Tibial nerve (tissue), 4 donors: ENCODE measurements at regions not wholly inside any gene's neighbourhood (a gene's known extent, or its start where the extent isn't known, plus 50 kb on each side); places are given as distances from the start of the nearest gene placed in this dataset.
A peak's percentile ranks its signal among the peaks of the same experiment; 100 is the strongest.

ENCODE experiments used
- DNase-seq, 2 donors: peaks; one replicate each; pipeline ENCODE4 v3.0.0-alpha.2; 2019; ENCODE audit warnings: low spot score in 2 of 2
- H3K27ac ChIP-seq, 4 donors: fragments of 200-600 bp; sonication (generic) in 3 of 4; one replicate each; pipeline ENCODE4 v1.5.1; 2017 to 2019; ENCODE audit warnings: mild to moderate bottlenecking in 1 of 4
- H3K27me3 ChIP-seq, 2 donors: fragments of 200-600 bp; sonication (generic) in 1 of 2; one replicate each; pipeline versions ENCODE4 v1.5.1 to v1.6.0; 2017 to 2019
- H3K36me3 ChIP-seq, 3 donors: fragments of 200-600 bp; sonication (generic); one replicate each; pipeline ENCODE4 v1.5.1; 2018 to 2019
- H3K4me1 ChIP-seq, 4 donors: fragments of 200-600 bp; sonication (generic) in 3 of 4; one replicate each; pipeline ENCODE4 v1.5.1; 2017 to 2019
- H3K4me3 ChIP-seq, 4 donors: fragments of 200-600 bp; sonication (generic) in 3 of 4; one replicate each; pipeline ENCODE4 v1.5.1; 2017 to 2019; ENCODE audit warnings: mild to moderate bottlenecking in 1 of 4, moderate library complexity in 1 of 4
- H3K9me3 ChIP-seq, 4 donors: fragments of 200-600 bp; sonication (generic) in 3 of 4; one replicate each; pipeline ENCODE4 v1.5.1; 2017 to 2019
- EP300 ChIP-seq, 2 donors: sonication (generic); formaldehyde crosslinking; IDR thresholded peaks; one replicate each; pipeline ENCODE4 v1.6.1; 2017; ENCODE audit warnings: antibody characterized with exemption in 2 of 2, mild to moderate bottlenecking in 1 of 2
- POLR2A ChIP-seq, 2 donors: fragments of 450-650 bp; IDR thresholded peaks; one replicate each; pipeline ENCODE4 v1.6.1; 2017; ENCODE audit warnings: antibody characterized with exemption in 2 of 2, mild to moderate bottlenecking in 2 of 2, moderate library complexity in 2 of 2
- WGBS, 2 donors: methylation state at CpG; one replicate each; pipeline ENCODE4 v1.1.5; 2018; 5-methylcytosine and 5-hydroxymethylcytosine counted together
- TF ChIP-seq, protein P1 (sequence below), 5 experiments: fragments of 200-600 bp in 3 of 5; fragments of 450-650 bp in 2 of 5; sonication (generic) in 3 of 5; IDR thresholded peaks; one replicate each; pipeline ENCODE4 v1.5.1; 2016 to 2019; ENCODE audit warnings: antibody characterized with exemption in 5 of 5, mild to moderate bottlenecking in 3 of 5, moderate library complexity in 2 of 5

DNA sequence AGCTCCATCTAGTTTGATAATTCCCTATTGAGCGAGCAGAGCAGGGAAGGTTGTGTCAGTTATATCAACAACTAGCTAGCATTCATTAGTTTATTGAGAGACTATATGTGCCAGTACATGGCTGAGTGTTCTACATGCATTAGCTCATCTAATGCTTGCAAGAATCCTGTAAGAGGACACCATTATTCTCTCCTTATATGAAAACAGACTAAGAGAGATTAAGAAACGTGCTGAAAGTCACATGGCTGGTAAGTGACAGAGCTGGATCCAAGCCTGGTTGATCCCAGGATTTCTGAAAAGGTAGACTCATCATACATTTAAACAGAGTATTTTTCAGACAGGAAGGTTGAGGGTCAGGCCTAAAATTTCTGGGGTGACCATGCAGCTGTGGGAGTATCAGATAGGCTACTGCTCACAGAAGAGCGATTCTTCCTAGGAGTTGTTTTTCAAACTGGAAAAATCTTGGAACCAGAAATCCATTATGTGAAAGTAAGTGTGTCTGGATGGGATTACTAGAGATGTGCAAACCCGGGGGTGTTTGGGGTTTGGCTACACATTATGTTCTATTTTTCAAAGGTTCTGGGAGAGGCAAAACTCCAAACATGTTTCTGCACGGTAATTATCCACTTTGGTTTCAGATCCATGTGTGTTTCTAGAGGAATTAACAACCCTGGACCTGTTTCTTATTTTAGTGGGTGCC is 213.3 kb downstream of the FAM76B start:
- peak overlapping the region in 2 of 4 donors; percentile 66 to 83 for H3K27ac ChIP-seq
- TF ChIP-seq, protein P1, sequence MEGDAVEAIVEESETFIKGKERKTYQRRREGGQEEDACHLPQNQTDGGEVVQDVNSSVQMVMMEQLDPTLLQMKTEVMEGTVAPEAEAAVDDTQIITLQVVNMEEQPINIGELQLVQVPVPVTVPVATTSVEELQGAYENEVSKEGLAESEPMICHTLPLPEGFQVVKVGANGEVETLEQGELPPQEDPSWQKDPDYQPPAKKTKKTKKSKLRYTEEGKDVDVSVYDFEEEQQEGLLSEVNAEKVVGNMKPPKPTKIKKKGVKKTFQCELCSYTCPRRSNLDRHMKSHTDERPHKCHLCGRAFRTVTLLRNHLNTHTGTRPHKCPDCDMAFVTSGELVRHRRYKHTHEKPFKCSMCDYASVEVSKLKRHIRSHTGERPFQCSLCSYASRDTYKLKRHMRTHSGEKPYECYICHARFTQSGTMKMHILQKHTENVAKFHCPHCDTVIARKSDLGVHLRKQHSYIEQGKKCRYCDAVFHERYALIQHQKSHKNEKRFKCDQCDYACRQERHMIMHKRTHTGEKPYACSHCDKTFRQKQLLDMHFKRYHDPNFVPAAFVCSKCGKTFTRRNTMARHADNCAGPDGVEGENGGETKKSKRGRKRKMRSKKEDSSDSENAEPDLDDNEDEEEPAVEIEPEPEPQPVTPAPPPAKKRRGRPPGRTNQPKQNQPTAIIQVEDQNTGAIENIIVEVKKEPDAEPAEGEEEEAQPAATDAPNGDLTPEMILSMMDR (IDR thresholded peaks at IDR 0.05): no peak
- TF ChIP-seq POLR2A (IDR thresholded peaks at IDR 0.05) (no peak), EP300 (IDR thresholded peaks at IDR 0.05) (no peak)
- H3K4me1 ChIP-seq: peaks cover 0 to 42% (median 14%) of the 10 kb centered on the region in 4 donors
- WGBS, 2 donors: 38 to 50% methylated on average over 5 of the region's 5 CpGs
- no peaks in the 10 kb centered on the region for H3K27me3 ChIP-seq
- H3K9me3 ChIP-seq: no peaks in the 10 kb centered on the region
- no peak overlapping the region for H3K4me3 ChIP-seq
- no peaks in the 10 kb centered on the region for H3K36me3 ChIP-seq
- DNase-seq: no peak

DNA sequence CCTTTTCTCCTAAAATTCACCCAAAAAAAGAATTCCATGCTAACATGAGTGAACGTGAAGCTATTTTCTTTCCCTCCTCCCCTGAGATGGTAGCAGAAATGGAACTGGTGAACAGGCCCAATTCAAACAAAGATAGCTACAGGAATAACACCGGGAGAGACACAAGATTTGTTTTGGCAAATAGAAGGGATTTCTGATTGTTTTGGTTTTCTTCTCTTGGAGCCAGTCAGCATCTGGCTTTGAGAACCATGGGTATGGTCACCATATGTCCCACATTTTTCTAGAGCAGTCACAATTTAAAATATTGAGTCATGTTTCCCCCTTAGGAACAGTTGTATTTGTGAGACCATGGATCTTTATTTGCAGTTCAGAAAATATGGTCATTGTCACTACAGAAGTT is 214.1 kb downstream of the FAM76B start:
- 31 to 54% methylated on average over 2 of the region's 2 CpGs for WGBS, 2 donors
- peak overlapping the region in 2 of 4 donors; percentile 66 to 83 for H3K27ac ChIP-seq
- no peak overlapping the region for H3K4me3 ChIP-seq
- TF ChIP-seq EP300 (IDR thresholded peaks at IDR 0.05) (no peak), POLR2A (IDR thresholded peaks at IDR 0.05) (no peak)
- TF ChIP-seq, protein P1 (IDR thresholded peaks at IDR 0.05): no peak
- H3K9me3 ChIP-seq: no peaks in the 10 kb centered on the region
- no peak for DNase-seq
- no peaks in the 10 kb centered on the region for H3K36me3 ChIP-seq
- peaks cover 0 to 50% (median 14%) of the 10 kb centered on the region in 4 donors for H3K4me1 ChIP-seq
- no peaks in the 10 kb centered on the region for H3K27me3 ChIP-seq

DNA sequence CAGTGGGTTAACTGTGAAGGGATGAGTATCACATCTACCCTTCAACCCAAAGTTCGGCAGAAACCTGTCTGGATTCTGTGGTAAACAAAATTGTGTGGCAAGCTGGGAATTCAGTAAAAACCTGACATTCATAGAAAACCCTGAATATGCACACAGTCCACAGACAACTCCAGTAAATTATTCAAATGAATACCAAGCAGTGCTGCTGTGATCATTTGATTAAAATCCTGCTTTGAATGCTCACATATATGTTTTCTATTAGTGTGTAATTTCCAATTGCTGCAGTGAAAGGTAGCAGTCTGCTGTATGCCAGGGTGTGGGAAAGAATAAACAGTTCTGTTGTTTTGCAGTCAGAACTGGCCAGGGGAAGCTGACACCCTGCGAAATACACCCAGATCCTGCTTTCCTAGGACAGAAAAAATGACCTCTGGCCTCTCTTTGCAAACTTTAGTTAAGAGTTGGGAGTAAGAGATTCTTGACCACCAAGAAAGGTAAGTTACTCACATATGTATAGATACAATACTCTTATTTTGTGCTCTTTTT is 217.8 kb downstream of the FAM76B start:
- Histone ChIP-seq H3K36me3 (no peaks in the 10 kb centered on the region), H3K27ac (peak overlapping the region in 2 of 4 donors; percentile 18 to 35), H3K27me3 (no peaks in the 10 kb centered on the region), H3K4me3 (no peak overlapping the region), H3K4me1 (peaks cover 0 to 53% (median 17%) of the 10 kb centered on the region in 4 donors), H3K9me3 (no peaks in the 10 kb centered on the region)
- DNase-seq: no peak
- no peak for TF ChIP-seq EP300 (IDR thresholded peaks at IDR 0.05)
- TF ChIP-seq, protein P1 (IDR thresholded peaks at IDR 0.05): no peak
- WGBS, 2 donors: 62 to 69% methylated on average over 2 of the region's 2 CpGs

DNA sequence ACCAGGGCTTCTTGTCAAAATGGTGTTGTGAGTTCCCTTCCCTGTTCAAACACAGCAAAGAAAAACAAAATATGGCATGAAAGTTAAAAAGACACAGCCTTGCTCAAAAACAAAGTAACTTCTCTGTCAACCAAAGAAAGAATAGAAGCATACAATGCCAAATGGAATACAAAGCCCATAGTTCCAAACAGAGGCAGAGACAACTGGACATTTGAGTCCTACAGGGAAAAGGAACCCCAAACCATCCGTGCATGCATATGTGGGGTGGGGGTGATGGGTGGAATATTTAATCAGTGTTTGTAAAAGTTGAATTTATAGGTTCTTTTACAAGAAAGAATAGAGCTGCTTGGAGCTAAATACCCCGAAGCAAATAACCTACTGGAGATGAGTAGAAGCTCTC is 218.7 kb downstream of the FAM76B start:
- no peaks in the 10 kb centered on the region for H3K27me3 ChIP-seq
- WGBS, 2 donors: 38 to 59% methylated on average over 2 of the region's 2 CpGs
- H3K36me3 ChIP-seq: no peaks in the 10 kb centered on the region
- no peak for TF ChIP-seq POLR2A (IDR thresholded peaks at IDR 0.05)
- TF ChIP-seq, protein P1 (IDR thresholded peaks at IDR 0.05): no peak
- TF ChIP-seq EP300 (IDR thresholded peaks at IDR 0.05): no peak
- peak overlapping the region in 1 of 4 donors; percentile 7 for H3K27ac ChIP-seq
- H3K9me3 ChIP-seq: no peaks in the 10 kb centered on the region
- peaks cover 0 to 54% (median 15%) of the 10 kb centered on the region in 4 donors for H3K4me1 ChIP-seq
- no peak overlapping the region for H3K4me3 ChIP-seq
- DNase-seq: no peak

DNA sequence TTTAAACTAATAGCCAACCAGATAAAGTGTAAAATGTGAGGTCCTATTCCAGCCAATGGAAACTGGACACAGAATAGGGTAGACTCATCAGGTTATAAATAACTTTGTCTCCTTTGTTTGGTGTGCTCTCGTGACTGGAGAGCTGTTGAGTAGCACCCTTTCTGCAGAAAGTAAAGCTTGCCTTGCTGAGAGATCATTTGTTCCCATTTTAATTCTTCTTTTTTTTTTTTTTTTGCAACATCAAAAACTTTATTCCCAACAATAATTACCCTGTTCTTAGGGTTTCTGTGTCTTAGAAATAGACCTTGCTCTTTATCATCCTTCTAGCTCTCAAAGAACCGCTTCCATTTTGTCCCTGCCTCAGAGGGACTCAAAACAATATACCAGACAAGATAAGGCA is 220.4 kb downstream of the FAM76B start:
- no peaks in the 10 kb centered on the region for H3K36me3 ChIP-seq
- no peaks in the 10 kb centered on the region for H3K9me3 ChIP-seq
- TF ChIP-seq, protein P1 (IDR thresholded peaks at IDR 0.05): no peak
- TF ChIP-seq POLR2A (IDR thresholded peaks at IDR 0.05): no peak
- no peak for TF ChIP-seq EP300 (IDR thresholded peaks at IDR 0.05)
- DNase-seq: no peak
- no peaks in the 10 kb centered on the region for H3K27me3 ChIP-seq
- no peak overlapping the region for H3K4me3 ChIP-seq
- WGBS, 2 donors: 88 to 95% methylated on average over 2 of the region's 2 CpGs
- no peak overlapping the region for H3K27ac ChIP-seq
- peaks cover 0 to 55% (median 15%) of the 10 kb centered on the region in 4 donors for H3K4me1 ChIP-seq
